GM03348 (cell line): ENCODE measurements at regions not wholly inside any gene's neighbourhood (a gene's known extent, or its start where the extent isn't known, plus 50 kb on each side); places are given as distances from the start of the nearest gene placed in this dataset.

Source experiments
- DNase-seq: peaks from one replicate; pipeline ENCODE4 v3.0.0; 2012; ENCODE audit warnings: low spot score

DNA sequence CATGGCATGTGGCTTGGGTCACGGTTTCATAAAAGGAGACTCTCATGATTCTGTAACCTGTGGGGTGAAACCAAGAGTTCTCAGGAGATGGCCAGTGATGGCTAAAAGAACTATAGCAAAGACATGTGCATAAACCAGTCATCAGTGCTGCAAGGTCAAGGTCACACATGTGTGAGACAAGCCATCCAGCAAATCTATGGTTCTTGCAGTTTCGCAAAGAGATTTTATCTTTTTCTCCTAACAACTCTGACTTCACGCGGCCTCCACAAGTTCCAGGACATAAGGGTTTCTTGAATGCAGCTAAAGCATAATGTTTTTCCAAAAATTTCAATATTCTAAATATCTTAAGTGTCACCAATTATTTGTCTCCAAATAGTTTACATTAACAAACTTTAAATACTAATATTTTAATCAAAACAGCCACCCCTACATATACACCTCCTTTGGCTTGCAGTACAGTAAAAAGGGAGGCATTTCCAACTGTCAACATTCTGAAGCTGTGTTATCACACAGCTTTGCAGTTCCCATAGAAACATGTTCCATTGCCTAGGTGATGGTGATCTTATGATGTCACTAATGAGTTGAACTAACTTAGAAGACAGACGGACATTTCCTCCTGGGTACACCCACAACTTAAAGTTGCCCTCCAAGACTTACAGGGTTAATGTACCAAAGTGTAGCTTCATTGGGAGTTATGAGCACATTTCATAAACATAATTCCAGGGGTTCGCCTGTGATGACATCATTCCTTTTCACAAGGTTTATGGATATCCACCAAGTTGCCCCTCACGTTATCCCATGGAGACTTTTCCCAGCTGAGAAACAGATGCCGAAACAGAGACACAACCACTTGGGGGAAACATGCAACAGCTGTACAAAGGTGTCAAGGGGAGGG lies 250.9 kb upstream of the PDE10A start:
- no peak for DNase-seq

DNA sequence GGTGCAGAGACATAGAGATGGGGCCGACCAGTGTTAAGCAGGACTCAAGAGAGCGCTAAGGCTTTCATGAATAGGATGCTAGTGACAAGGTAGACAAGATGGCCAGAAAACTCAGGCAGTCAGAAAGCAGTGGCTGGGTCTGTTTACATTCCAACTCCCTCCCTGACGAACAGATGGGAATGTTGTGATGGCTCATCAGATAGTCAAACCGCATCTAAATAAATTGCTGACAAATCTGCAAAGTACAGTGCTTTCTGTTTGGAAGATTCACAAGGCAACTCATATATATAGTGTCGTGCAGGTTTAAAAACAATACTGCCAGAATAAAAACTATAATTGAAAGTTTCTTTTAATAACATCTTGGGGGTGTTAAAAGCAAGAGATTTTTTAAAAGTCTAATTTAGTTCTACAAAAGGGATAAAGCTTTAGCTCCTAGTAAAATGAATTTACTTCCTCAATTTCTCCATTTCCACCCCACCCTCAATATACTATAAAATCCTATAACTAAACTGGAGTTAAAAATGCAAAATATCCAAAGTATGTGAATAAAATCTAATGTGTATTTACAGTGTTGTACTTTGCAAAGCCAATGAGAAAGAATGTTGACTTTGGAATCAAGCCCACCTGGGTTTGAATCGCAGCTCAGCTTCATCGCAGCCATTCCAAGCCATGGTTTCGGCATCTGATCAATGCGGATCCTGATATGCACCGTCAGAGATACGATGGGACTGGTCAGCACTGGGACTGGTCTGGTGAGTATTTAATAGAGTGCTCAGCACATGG lies 247.3 kb upstream of the PDE10A start:
- no peak for DNase-seq

DNA sequence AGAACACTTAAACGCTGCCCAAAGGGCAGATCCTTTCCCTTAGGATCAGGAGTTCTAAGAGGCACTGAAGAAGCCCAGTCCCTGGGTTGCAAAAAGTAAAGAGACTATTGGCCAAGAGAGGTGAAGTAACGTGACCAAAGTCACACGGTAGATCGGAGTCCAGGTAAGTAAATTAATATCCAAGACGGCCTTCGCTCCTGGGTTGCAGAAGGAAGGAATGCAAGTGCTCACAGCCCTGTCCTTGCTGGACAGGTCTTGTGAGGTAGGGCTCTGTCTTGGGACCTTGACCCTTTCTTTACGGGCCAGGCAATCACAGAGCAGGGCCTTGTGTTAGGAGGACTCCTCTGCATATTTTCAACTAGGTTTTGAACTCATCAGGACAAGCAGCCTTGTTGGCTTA lies 243.7 kb upstream of the PDE10A start:
- DNase-seq, result no peak

GRCh38 chr6:165905744-165906143 lies 242.7 kb upstream of the PDE10A start:
- DNase-seq, result no peak

GRCh38 chr6:165900970-165901369 lies 237.9 kb upstream of the PDE10A start:
- no peak for DNase-seq

GRCh38 chr6:165899611-165900010 lies 236.6 kb upstream of the PDE10A start:
- DNase-seq, result no peak

- no peak for DNase-seq
These were observed 232.6 kb upstream of the PDE10A start for GRCh38 chr6:165895421-165896165.

- no peak for DNase-seq
These were observed 231.3 kb upstream of the PDE10A start for GRCh38 chr6:165894171-165894825.

- DNase-seq, result no peak
These were observed 230.4 kb upstream of the PDE10A start for GRCh38 chr6:165893431-165893830.

DNA sequence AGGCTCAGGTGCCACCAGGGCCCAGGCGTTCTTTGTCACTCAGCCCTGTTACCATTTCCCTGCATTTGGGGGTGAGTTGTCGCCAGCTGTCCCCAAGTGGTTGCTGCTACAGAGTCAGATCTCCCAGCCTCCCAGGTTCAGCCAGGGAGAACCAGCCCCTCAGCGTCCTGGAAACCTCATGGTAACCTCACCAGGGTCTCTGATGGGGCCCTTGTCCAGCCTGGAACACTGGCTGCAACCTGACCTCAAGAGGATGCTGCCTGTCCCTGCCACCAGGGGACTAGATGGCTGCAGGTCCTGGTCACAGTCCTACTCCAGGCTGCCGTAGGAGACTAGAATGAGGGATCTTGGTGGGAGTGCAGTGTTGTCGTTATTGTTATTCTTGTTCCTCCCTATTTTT lies 228.3 kb upstream of the PDE10A start:
- DNase-seq, result no peak

GRCh38 chr6:165890404-165890735 lies 227.3 kb upstream of the PDE10A start:
- DNase-seq, result no peak

DNA sequence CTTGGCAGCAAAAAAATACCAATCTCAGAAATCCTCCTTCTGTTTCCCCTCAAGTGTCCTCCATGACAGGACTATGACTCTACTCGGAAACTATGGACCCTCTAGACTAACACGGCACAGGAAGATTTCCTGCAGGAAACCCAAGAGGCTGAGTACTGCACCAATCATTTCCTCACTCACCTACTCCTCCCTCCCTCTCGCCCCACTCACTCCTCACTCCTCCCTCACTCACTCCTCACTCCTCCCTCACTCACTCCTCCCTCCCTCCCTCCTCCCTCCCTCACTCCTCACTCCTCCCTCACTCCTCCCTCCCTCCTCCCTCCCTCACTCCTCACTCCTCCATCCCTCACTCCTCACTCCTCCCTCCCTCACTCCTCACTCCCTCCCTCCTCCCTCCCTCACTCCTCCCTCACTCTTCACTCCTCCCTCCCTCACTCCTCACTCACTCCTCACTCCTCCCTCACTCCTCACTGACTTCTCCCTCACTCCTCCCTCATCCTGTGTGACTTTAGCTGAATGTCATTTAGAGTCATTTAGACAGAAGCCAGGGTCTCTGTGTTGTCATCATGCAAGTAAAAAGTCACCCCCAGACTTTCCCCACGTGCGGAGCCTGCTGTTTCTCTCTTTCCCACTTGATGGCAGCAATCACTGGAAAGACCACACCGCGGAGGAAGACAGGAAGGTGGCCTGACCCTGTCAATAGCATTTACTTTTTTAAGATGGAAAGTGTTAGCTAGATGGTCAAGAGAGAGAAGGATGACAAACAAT lies 226.8 kb upstream of the PDE10A start:
- peak; percentile 79 for DNase-seq

DNA sequence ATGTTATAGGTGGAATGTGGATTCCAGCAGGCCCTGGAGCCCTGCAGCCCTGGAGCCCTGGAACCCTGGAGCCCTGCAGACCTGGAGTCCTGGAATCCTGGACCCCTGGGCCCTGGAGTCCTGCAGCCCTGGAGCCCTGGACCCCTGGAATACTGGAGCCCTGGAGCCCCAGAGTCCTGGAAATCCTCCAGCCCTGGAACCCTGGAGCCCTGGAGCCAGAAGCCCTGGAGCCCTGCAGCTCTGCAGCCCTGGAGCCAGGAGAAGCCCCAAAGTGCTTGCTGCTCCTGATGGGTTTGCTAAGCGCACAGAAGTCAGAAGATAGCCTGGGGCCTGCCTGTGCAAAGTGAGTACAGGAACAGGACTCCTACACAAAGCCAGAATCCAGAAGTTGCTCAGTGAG lies 223.1 kb upstream of the PDE10A start:
- DNase-seq, result no peak

GRCh38 chr6:165884813-165885765 lies 222.0 kb upstream of the PDE10A start:
- peak; percentile 88 for DNase-seq

GRCh38 chr6:165883851-165884640 lies 221.0 kb upstream of the PDE10A start:
- peak; percentile 58 for DNase-seq

- DNase-seq, result no peak
These were observed 218.8 kb upstream of the PDE10A start for GRCh38 chr6:165881806-165882205.

- DNase-seq, result no peak
These were observed 217.6 kb upstream of the PDE10A start for GRCh38 chr6:165880686-165881085.

- no peak for DNase-seq
These were observed 214.7 kb upstream of the PDE10A start for GRCh38 chr6:165877773-165878172.

GRCh38 chr6:165877192-165877591 lies 214.2 kb upstream of the PDE10A start:
- DNase-seq, result no peak
